Right atrium auricular region (tissue), 2 donors: ENCODE measurements at regions not wholly inside any gene's neighbourhood (a gene's known extent, or its start where the extent isn't known, plus 50 kb on each side); places are given as distances from the start of the nearest gene placed in this dataset.

Experiments
- DNase-seq: peaks from one replicate; pipeline ENCODE4 v3.0.0-alpha.2; 2019; ENCODE audit warnings: low spot score
- H3K27ac ChIP-seq, 2 donors: fragments of 200-600 bp; sonication (generic); 1 replicate in 1 of 2; 2 replicates in 1 of 2; pipeline ENCODE4 v1.5.1; 2016 to 2019
- H3K27me3 ChIP-seq, 2 donors: fragments of 200-600 bp; sonication (generic); one replicate each; pipeline versions ENCODE4 v1.5.1 to v1.6.0; 2017 to 2019
- H3K36me3 ChIP-seq: fragments of 200-600 bp; sonication (generic); one replicate; pipeline ENCODE4 v1.5.1; 2016
- H3K4me1 ChIP-seq, 2 donors: fragments of 200-600 bp; sonication (generic); one replicate each; pipeline versions ENCODE4 v1.5.1 to v1.6.0; 2017 to 2019
- H3K4me3 ChIP-seq, 2 donors: fragments of 200-600 bp; sonication (generic); 1 replicate in 1 of 2; 2 replicates in 1 of 2; pipeline ENCODE4 v1.5.1; 2017 to 2019; ENCODE audit warnings: mild to moderate bottlenecking in 1 of 2, moderate library complexity in 1 of 2
- H3K9me3 ChIP-seq, 2 donors: fragments of 200-600 bp; sonication (generic); one replicate each; pipeline ENCODE4 v1.5.1; 2019
- CTCF ChIP-seq, 2 donors: fragments of 200-600 bp; sonication (generic); IDR thresholded peaks; one replicate each; pipeline ENCODE4 v1.5.1; 2019; ENCODE audit warnings: antibody characterized with exemption in 2 of 2

GRCh38 chr4:187176261-187176910 is 452.7 kb upstream of the FAT1 start:
- DNase-seq: no peak
- Histone ChIP-seq H3K4me1 (no peaks in the 10 kb centered on the region), H3K27me3 (no peaks in the 10 kb centered on the region), H3K36me3 (no peaks in the 10 kb centered on the region), H3K4me3 (no peak overlapping the region), H3K27ac (no peak overlapping the region), H3K9me3 (no peaks in the 10 kb centered on the region)
- TF ChIP-seq CTCF (IDR thresholded peaks at IDR 0.05): no peak

GRCh38 chr4:187178084-187178483 is 454.4 kb upstream of the FAT1 start:
- Histone ChIP-seq H3K9me3 (no peaks in the 10 kb centered on the region), H3K4me3 (no peak overlapping the region), H3K27ac (no peak overlapping the region), H3K27me3 (no peaks in the 10 kb centered on the region), H3K4me1 (no peaks in the 10 kb centered on the region), H3K36me3 (no peaks in the 10 kb centered on the region)
- no peak for TF ChIP-seq CTCF (IDR thresholded peaks at IDR 0.05)
- DNase-seq: no peak

GRCh38 chr4:187178587-187178986 is 454.9 kb upstream of the FAT1 start:
- Histone ChIP-seq H3K36me3 (no peaks in the 10 kb centered on the region), H3K27ac (no peak overlapping the region), H3K4me3 (no peak overlapping the region), H3K4me1 (no peaks in the 10 kb centered on the region), H3K27me3 (no peaks in the 10 kb centered on the region), H3K9me3 (no peaks in the 10 kb centered on the region)
- no peak for DNase-seq
- TF ChIP-seq CTCF (IDR thresholded peaks at IDR 0.05): no peak

- no peak overlapping the region for H3K27ac ChIP-seq
- H3K9me3 ChIP-seq: no peaks in the 10 kb centered on the region
- no peak overlapping the region for H3K4me3 ChIP-seq
- no peak for DNase-seq
- no peaks in the 10 kb centered on the region for H3K36me3 ChIP-seq
- TF ChIP-seq CTCF (IDR thresholded peaks at IDR 0.05): no peak
- no peaks in the 10 kb centered on the region for H3K4me1 ChIP-seq
- H3K27me3 ChIP-seq: no peaks in the 10 kb centered on the region
These were observed 455.7 kb upstream of the FAT1 start for GRCh38 chr4:187179086-187180058.

GRCh38 chr4:187181054-187181453 is 457.4 kb upstream of the FAT1 start:
- TF ChIP-seq CTCF (IDR thresholded peaks at IDR 0.05): no peak

More at GRCh38 chr4:187181054-187181453, 457.4 kb upstream of the FAT1 start:
- no peaks in the 10 kb centered on the region for H3K4me1 ChIP-seq
- H3K27ac ChIP-seq: no peak overlapping the region
- DNase-seq: no peak
- H3K4me3 ChIP-seq: no peak overlapping the region
- H3K9me3 ChIP-seq: no peaks in the 10 kb centered on the region
- no peaks in the 10 kb centered on the region for H3K36me3 ChIP-seq
- H3K27me3 ChIP-seq: no peaks in the 10 kb centered on the region
